GM10248 (cell line): ENCODE measurements at regions not wholly inside any gene's neighbourhood (a gene's known extent, or its start where the extent isn't known, plus 50 kb on each side); places are given as distances from the start of the nearest gene placed in this dataset.

Experiments used
- CTCF ChIA-PET: fragments of 300-600 bp; sonication (Branson Sonifier 250); formaldehyde crosslinking; extraction: SDS; loops from one replicate; lab custom pipeline; 2021; ENCODE audit warnings: antibody characterized with exemption; lab: Yijun Ruan, JAX
- POLR2A ChIA-PET: fragments of 350-650 bp; sonication (Branson Sonifier 250); formaldehyde crosslinking; extraction: SDS; loops from one replicate; lab custom pipeline; 2020; ENCODE audit warnings: antibody characterized with exemption; lab: Yijun Ruan, JAX
- DNase-seq: peaks from one replicate; pipeline ENCODE4 v3.0.0; 2012; ENCODE audit errors: extremely low spot score
- TF ChIP-seq, protein P1 (sequence below): IDR thresholded peaks from 2 replicates; pipeline ENCODE4 v1.5.1; 2012; ENCODE audit warnings: mild to moderate bottlenecking, low read depth; ENCODE audit errors: extremely low read depth, missing control alignments, control extremely low read depth

DNA sequence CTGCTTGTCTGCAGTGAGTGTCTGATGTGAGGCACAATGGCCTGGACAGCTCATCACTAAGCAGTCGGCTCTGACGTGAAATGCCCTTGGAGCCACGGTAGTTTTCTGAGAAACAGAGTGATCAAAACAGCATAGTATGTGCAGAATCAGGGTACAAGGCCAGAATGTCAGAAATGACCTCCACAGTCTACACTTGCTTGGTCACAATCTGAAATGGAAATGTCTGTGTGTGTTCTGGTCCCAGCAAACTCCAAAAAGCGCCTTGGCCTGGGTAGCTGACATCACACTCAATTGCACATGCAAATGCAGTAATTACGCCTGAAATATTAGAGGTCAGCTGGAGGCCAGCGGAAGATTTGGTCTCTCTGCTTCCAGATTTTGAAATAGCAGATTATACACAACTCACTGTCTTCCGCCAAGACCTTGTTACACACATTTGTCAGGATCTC lies 95.4 kb downstream of the CTAGE1 start:
- ChIA-PET POLR2A (no interaction called here), CTCF (no interaction called here)
- DNase-seq: no peak
- TF ChIP-seq, protein P1, sequence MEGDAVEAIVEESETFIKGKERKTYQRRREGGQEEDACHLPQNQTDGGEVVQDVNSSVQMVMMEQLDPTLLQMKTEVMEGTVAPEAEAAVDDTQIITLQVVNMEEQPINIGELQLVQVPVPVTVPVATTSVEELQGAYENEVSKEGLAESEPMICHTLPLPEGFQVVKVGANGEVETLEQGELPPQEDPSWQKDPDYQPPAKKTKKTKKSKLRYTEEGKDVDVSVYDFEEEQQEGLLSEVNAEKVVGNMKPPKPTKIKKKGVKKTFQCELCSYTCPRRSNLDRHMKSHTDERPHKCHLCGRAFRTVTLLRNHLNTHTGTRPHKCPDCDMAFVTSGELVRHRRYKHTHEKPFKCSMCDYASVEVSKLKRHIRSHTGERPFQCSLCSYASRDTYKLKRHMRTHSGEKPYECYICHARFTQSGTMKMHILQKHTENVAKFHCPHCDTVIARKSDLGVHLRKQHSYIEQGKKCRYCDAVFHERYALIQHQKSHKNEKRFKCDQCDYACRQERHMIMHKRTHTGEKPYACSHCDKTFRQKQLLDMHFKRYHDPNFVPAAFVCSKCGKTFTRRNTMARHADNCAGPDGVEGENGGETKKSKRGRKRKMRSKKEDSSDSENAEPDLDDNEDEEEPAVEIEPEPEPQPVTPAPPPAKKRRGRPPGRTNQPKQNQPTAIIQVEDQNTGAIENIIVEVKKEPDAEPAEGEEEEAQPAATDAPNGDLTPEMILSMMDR: no peak

GRCh38 chr18:22320771-22321170 lies 96.9 kb downstream of the CTAGE1 start:
- TF ChIP-seq, protein P1: no peak
- DNase-seq: no peak
- POLR2A ChIA-PET: no interaction called here
- CTCF ChIA-PET: no interaction called here

DNA sequence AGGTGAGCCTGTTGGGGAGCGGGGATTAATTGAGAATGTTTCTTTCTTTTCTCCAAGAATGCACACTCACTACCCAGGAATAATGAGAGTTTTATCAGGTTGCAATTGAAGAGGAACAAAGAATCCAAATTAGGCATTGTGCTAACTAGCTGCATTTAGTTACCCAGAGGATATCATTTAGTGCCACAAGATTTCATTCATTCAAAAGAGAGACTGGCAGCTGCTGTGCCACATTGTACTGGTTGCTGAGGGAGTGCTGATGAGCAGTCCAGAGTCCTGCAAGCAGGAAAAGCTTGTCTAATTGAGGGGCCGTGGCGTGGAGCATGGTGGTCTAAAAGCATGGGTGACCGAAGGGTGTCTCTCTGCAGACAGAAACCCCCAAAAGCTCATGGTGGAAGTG lies 97.6 kb downstream of the CTAGE1 start:
- ChIA-PET CTCF (no interaction called here), POLR2A (no interaction called here)
- TF ChIP-seq, protein P1: no peak

DNA sequence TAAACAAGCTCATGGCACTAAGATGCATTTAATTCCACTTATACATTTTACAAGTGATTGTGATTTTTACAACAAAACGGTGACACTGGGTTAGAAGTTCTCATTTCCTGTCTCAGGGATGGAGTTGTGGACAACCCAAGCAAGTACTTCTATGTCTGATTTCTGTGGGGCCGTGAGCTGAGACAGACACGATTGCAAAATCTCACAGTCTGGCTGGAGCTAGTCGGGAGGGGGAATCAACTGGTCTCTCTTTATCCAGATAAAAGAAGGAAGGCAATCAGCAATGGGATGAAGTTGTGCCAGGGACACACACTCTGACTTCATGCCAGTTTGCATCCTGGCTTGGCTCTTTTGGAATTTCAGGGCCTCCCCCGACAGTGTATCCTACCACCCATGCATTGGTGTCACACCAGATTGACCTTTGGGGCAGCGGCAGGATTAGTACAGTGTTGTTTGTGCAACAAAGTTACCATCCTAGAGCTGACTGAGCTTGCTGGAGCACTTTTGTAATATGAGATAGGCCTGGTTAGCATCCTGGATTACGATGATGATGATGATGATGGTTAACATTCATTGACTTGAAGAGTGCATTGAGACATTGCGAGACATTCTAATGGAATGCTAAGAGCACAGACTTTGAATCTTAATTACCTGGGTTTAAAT lies 98.8 kb downstream of the CTAGE1 start:
- TF ChIP-seq, protein P1: no peak
- ChIA-PET POLR2A (no interaction called here), CTCF (no interaction called here)

More for the DNA sequence above, 97.6 kb downstream of the CTAGE1 start:
- DNase-seq: no peak

GRCh38 chr18:22314420-22314819 lies 103.3 kb downstream of the CTAGE1 start:
- ChIA-PET CTCF (no interaction called here), POLR2A (no interaction called here)
- TF ChIP-seq, protein P1: no peak
- no peak for DNase-seq

More for the DNA sequence above, 98.8 kb downstream of the CTAGE1 start:
- DNase-seq: no peak

DNA sequence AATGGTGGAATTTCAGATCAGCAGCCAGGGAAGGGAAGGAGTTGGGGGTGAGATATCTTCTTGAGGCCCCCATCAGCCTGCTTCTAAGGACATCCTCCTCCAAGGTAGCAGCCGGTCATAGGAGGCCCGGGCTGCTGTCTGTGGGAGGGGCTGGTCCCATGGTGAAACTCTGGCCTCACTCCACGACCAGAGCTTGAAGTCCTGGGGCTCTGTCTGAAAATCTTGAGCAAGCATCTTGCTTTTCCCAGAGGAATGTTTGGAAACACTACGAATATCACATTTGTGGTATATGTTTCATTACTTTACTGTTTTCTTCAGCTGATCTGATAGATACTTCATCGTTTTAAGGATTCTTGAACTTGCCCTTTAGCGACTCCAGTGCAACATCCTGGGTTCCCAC lies 103.7 kb downstream of the CTAGE1 start:
- TF ChIP-seq, protein P1: no peak
- CTCF ChIA-PET: no interaction called here
- POLR2A ChIA-PET: no interaction called here
- DNase-seq: no peak
